ENCODE measurements at regions not wholly inside any gene's neighbourhood (a gene's known extent, or its start where the extent isn't known, plus 50 kb on each side); places are given as distances from the start of the nearest gene placed in this dataset.

GRCh38 chr7:50953303-50953702 lies 170.6 kb upstream of the GRB10 start:
- H3K4me3 ChIP-seq = no peak overlapping the region
- H3K4me1 ChIP-seq (ENCODE audit: low read depth) = no peaks in the 10 kb centered on the region
- no peaks in the 10 kb centered on the region for H3K36me3 ChIP-seq (ENCODE audit: low read depth)
- DNase-seq (no peak), ATAC-seq (no peak)
- intact Hi-C loops (cut with DNase I, micrococcal nuclease) = no loop called here
- no peaks in the 10 kb centered on the region for H3K9me3 ChIP-seq
- no peak for TF ChIP-seq CTCF (IDR thresholded peaks at IDR 0.05)

DNA sequence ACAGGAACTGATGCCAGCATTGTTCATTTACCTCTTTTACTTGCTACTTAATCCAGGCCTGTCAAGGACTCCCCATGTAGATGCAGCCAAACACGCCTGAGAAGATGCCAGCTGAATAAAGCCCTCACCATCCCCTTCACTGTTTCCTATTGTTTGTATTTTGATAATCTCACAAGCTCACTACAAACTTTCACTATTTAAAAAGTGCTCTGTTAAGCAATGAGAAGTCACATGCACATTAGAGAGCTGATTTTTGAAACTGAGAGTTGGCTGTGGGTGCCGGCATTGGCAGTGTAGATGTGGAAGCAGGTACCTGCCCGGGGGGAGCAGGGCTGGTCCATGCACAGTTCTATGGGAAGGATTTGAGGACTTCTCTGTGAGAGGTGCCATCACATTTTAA lies 169.8 kb upstream of the GRB10 start:
- no peak overlapping the region for H3K4me3 ChIP-seq
- no peaks in the 10 kb centered on the region for H3K9me3 ChIP-seq
- DNase-seq = no peak
- no peak for ATAC-seq
- TF ChIP-seq CTCF (IDR thresholded peaks at IDR 0.05) = no peak
- intact Hi-C loops (cut with DNase I, micrococcal nuclease) = no loop called here
- no peaks in the 10 kb centered on the region for H3K4me1 ChIP-seq (ENCODE audit: low read depth)
- H3K36me3 ChIP-seq (ENCODE audit: low read depth) = no peaks in the 10 kb centered on the region

- Histone ChIP-seq H3K36me3 (ENCODE audit: low read depth) (no peaks in the 10 kb centered on the region), H3K9me3 (no peaks in the 10 kb centered on the region), H3K4me3 (no peak overlapping the region), H3K4me1 (ENCODE audit: low read depth) (no peaks in the 10 kb centered on the region)
- TF ChIP-seq CTCF (IDR thresholded peaks at IDR 0.05) = no peak
- ATAC-seq (no peak), DNase-seq (no peak)
- intact Hi-C loops (cut with DNase I, micrococcal nuclease) = no loop called here
These were observed 169.4 kb upstream of the GRB10 start for GRCh38 chr7:50952120-50952519.

GRCh38 chr7:50943482-50943881 lies 160.8 kb upstream of the GRB10 start:
- no peak overlapping the region for H3K4me3 ChIP-seq
- DNase-seq (no peak), ATAC-seq (no peak)
- no peaks in the 10 kb centered on the region for H3K4me1 ChIP-seq (ENCODE audit: low read depth)
- no peaks in the 10 kb centered on the region for H3K9me3 ChIP-seq
- TF ChIP-seq CTCF (IDR thresholded peaks at IDR 0.05) = no peak
- H3K36me3 ChIP-seq (ENCODE audit: low read depth) = no peaks in the 10 kb centered on the region
- intact Hi-C loops (cut with DNase I, micrococcal nuclease) = no loop called here

DNA sequence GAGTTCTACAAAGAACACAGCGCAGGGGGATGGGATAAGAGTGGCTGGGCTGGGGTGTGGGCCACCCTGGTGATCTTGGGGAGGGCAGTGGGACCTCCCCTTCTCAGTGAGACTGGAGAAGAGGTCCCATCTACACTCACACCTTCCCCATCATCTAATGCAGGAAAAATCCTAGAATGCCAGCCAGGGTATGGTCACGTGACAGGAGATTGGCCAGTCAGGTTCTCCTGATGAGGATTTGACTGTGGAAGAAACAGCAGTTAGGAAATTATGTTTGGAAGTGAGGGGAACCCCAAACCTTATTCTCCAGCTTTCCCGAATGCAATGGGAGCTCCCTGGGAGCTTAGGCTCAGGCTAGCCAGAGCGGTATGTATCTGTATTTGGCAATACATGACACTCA lies 158.8 kb upstream of the GRB10 start:
- H3K4me1 ChIP-seq (ENCODE audit: low read depth) = no peaks in the 10 kb centered on the region
- intact Hi-C loops (cut with DNase I, micrococcal nuclease) = no loop called here
- TF ChIP-seq CTCF (IDR thresholded peaks at IDR 0.05) = no peak
- no peaks in the 10 kb centered on the region for H3K36me3 ChIP-seq (ENCODE audit: low read depth)
- DNase-seq = no peak
- H3K9me3 ChIP-seq = no peaks in the 10 kb centered on the region
- ATAC-seq = no peak
- no peak overlapping the region for H3K4me3 ChIP-seq

GRCh38 chr7:50940621-50941020 lies 157.9 kb upstream of the GRB10 start:
- DNase-seq (no peak), ATAC-seq (no peak)
- no peak overlapping the region for H3K4me3 ChIP-seq
- no peaks in the 10 kb centered on the region for H3K4me1 ChIP-seq (ENCODE audit: low read depth)
- intact Hi-C loops (cut with DNase I, micrococcal nuclease) = no loop called here
- no peak for TF ChIP-seq CTCF (IDR thresholded peaks at IDR 0.05)
- no peaks in the 10 kb centered on the region for H3K36me3 ChIP-seq (ENCODE audit: low read depth)
- H3K9me3 ChIP-seq = no peaks in the 10 kb centered on the region

Measured in mucosa of descending colon (tissue), 3 donors.